HepG2 (cell line): ENCODE measurements at regions not wholly inside any gene's neighbourhood (a gene's known extent, or its start where the extent isn't known, plus 50 kb on each side); places are given as distances from the start of the nearest gene placed in this dataset.

Source experiments
- ATAC-seq: fragments of 200-7000 bp; cut with Tn5 transposase; 3 replicates; pipeline ENCODE4 v1.9.1; 2020; ENCODE audit warnings: mild to moderate bottlenecking, moderate library complexity
- BruUV-seq: library from RNA; stranded (reverse); fragments of 400-500 nt; replicated peaks from 2 replicates; lab custom pipeline; 2021; lab: Mats Ljungman, UMichigan
- CTCF ChIA-PET: fragments of 300-600 bp; formaldehyde crosslinking; extraction: SDS; loops from one replicate; lab custom pipeline; 2021; ENCODE audit warnings: low total read pairs, inconsistent platforms, low intra/inter-chr PET ratio; lab: Yijun Ruan, JAX
- POLR2A ChIA-PET: fragments of 350-600 bp; sonication (Branson Sonifier 250); formaldehyde crosslinking; loops from one replicate; lab custom pipeline; 2020; ENCODE audit warnings: antibody characterized with exemption, inconsistent platforms; lab: Yijun Ruan, JAX
- DNase-seq: peaks from one replicate; pipeline ENCODE4 v3.0.0-alpha.2; 2015; ENCODE audit warnings: low spot score
- FAIRE-seq: peaks from 3 replicates; lab custom pipeline; 2011; peaks lifted over from hg19 to GRCh38; lab: Jason Lieb, UNC
- H2AFZ ChIP-seq: one replicate; pipeline ENCODE4 v1.6.1; 2011; ENCODE audit warnings: low read length, inconsistent platforms
- H3K27ac ChIP-seq: fragments of 300-600 bp; 3 replicates; pipeline ENCODE4 v1.8.0; 2011; ENCODE audit warnings: mixed run types, mild to moderate bottlenecking, mixed read lengths, low read length, inconsistent platforms; ENCODE audit not compliant: insufficient read depth; ENCODE audit errors: extremely low read length
- H3K27me3 ChIP-seq, 2 experiments: fragments of 200-600 bp in 1 of 2; 2 replicates in 1 of 2; 3 replicates in 1 of 2; pipeline versions ENCODE4 v1.6.0 to v1.8.0; 2011; ENCODE audit warnings: low read length in 2 of 2, mild to moderate bottlenecking in 2 of 2, moderate library complexity in 2 of 2, inconsistent platforms in 1 of 2; ENCODE audit not compliant: insufficient read depth in 2 of 2, control insufficient read depth in 1 of 2
- H3K36me3 ChIP-seq, 2 experiments: fragments of 200-600 bp in 1 of 2; replicated peaks in 1 of 2; 2 replicates in 1 of 2; 3 replicates in 1 of 2; pipeline versions ENCODE4 v1.5.1 to v1.8.0; 2011; ENCODE audit warnings: low read length in 2 of 2, inconsistent platforms in 1 of 2; ENCODE audit not compliant: insufficient read depth in 2 of 2, control insufficient read depth in 1 of 2
- H3K4me1 ChIP-seq: 2 replicates; pipeline ENCODE4 v1.5.1; 2012; ENCODE audit warnings: low read length, inconsistent platforms; ENCODE audit not compliant: insufficient read depth
- H3K4me2 ChIP-seq: 2 replicates; pipeline ENCODE4 v1.6.0; 2011; ENCODE audit warnings: low read depth, low read length, inconsistent platforms
- H3K4me3 ChIP-seq, 3 experiments: fragments of 200-600 bp in 1 of 3; sonication (generic), shearing (Covaris generic) in 1 of 3; replicated peaks in 1 of 3; 2 replicates each; pipeline ENCODE4 v1.5.1; 2011 to 2016; ENCODE audit warnings: low read length in 3 of 3, inconsistent platforms in 2 of 3, low read depth in 2 of 3, mild to moderate bottlenecking in 2 of 3, control low read depth in 1 of 3, mixed read lengths in 1 of 3; ENCODE audit not compliant: insufficient read depth in 1 of 3
- H3K79me2 ChIP-seq: one replicate; pipeline ENCODE4 v1.6.1; 2011; ENCODE audit warnings: low read length, inconsistent platforms; ENCODE audit not compliant: insufficient read depth
- H3K9ac ChIP-seq: 2 replicates; pipeline ENCODE4 v1.6.0; 2011; ENCODE audit warnings: mild to moderate bottlenecking, low read depth, low read length, inconsistent platforms; ENCODE audit not compliant: insufficient read depth
- H3K9me3 ChIP-seq: 2 replicates; pipeline ENCODE4 v1.5.1; 2012; ENCODE audit warnings: mild to moderate bottlenecking, low read length
- H4K20me1 ChIP-seq: 2 replicates; pipeline ENCODE4 v1.6.0; 2011; ENCODE audit warnings: inconsistent platforms, mild to moderate bottlenecking, low read length, moderate library complexity; ENCODE audit not compliant: insufficient read depth
- E2F2 ChIP-seq: sonication (generic); formaldehyde crosslinking; IDR thresholded peaks from 2 replicates; pipeline ENCODE4 v1.4.0; 2020; ENCODE audit warnings: missing genetic modification reagents, borderline replicate concordance
- FOXM1 ChIP-seq: sonication (generic); formaldehyde crosslinking; IDR thresholded peaks from 2 replicates; pipeline ENCODE4 v1.5.0; 2020; ENCODE audit warnings: missing genetic modification reagents
- GFI1 ChIP-seq: sonication (generic); formaldehyde crosslinking; IDR thresholded peaks from 2 replicates; pipeline ENCODE4 v1.5.0; 2020; ENCODE audit warnings: missing genetic modification reagents, mild to moderate bottlenecking, borderline replicate concordance
- MIER3 ChIP-seq: IDR thresholded peaks from 2 replicates; pipeline ENCODE4 v1.6.1; 2016; ENCODE audit warnings: missing compliant biosample characterization, borderline replicate concordance
- NONO ChIP-seq, 2 experiments: fragments of 450-650 bp in 1 of 2; sonication (generic) in 1 of 2; formaldehyde crosslinking in 1 of 2; IDR thresholded peaks in 1 of 2; conservative IDR thresholded peaks in 1 of 2; 2 replicates each; pipeline versions ENCODE4 v1.6.1 to v1.8.0; 2017 to 2022; ENCODE audit warnings: mild to moderate bottlenecking in 1 of 2, missing genetic modification reagents in 1 of 2, moderate library complexity in 1 of 2
- PAXIP1 ChIP-seq: sonication (generic); formaldehyde crosslinking; conservative IDR thresholded peaks from 2 replicates; pipeline ENCODE4 v1.4.0; 2020; ENCODE audit warnings: mild to moderate bottlenecking, missing genetic modification reagents, moderate library complexity
- PHF21A ChIP-seq: sonication (generic); formaldehyde crosslinking; IDR thresholded peaks from 2 replicates; pipeline ENCODE4 v1.5.0; 2020; ENCODE audit warnings: mild to moderate bottlenecking, missing genetic modification reagents
- POLR2A ChIP-seq, 2 experiments: IDR thresholded peaks; 2 replicates each; pipeline ENCODE4 v1.6.1; 2011; ENCODE audit warnings: low read depth in 2 of 2, low read length in 2 of 2, mild to moderate bottlenecking in 1 of 2, moderate library complexity in 1 of 2; ENCODE audit not compliant: insufficient read depth in 1 of 2
- RAD21 ChIP-seq: fragments of 450-650 bp; formaldehyde crosslinking; IDR thresholded peaks from 2 replicates; pipeline ENCODE4 v1.5.0; 2020; ENCODE audit warnings: mild to moderate bottlenecking
- SOX6 ChIP-seq, 2 experiments: fragments of 450-650 bp in 1 of 2; sonication (generic) in 1 of 2; formaldehyde crosslinking in 1 of 2; IDR thresholded peaks; 2 replicates each; pipeline versions ENCODE4 v1.4.0 to v1.6.1; 2017 to 2020; ENCODE audit warnings: antibody characterized with exemption in 1 of 2, mild to moderate bottlenecking in 1 of 2, missing genetic modification reagents in 1 of 2
- TAF1 ChIP-seq: sonication (generic); formaldehyde crosslinking; IDR thresholded peaks from 2 replicates; pipeline ENCODE4 v1.4.0; 2020; ENCODE audit warnings: missing genetic modification reagents
- TBP ChIP-seq: sonication (generic); formaldehyde crosslinking; IDR thresholded peaks from 2 replicates; pipeline ENCODE4 v1.5.0; 2020; ENCODE audit warnings: missing genetic modification reagents
- ZNF3 ChIP-seq: IDR thresholded peaks from 2 replicates; pipeline ENCODE4 v1.7.0; 2017; ENCODE audit warnings: inconsistent platforms
- ZNF639 ChIP-seq: conservative IDR thresholded peaks from 2 replicates; pipeline ENCODE4 v1.6.1; 2018; ENCODE audit warnings: missing genetic modification reagents
- WGBS: methylation state at CpG from one replicate; pipeline ENCODE4 v1.1.6; 2017; ENCODE audit warnings: low lambda C conversion rate; 5-methylcytosine and 5-hydroxymethylcytosine counted together
- in situ Hi-C: cut with HindIII; loops from 2 replicates; pipeline ENCODE4 v1.10.0; 2017; ENCODE audit warnings: low pct_unique_long_range_greater_than_20kb; ENCODE audit not compliant: extremely low pct_ligation_motif_present
- intact Hi-C: fragments of 100-400 bp; cut with micrococcal nuclease; formaldehyde crosslinking; loops from one replicate; pipeline ENCODE4 v1.10.0; 2022; ENCODE audit not compliant: unreplicated experiment

- Histone ChIP-seq H4K20me1 (no peaks in the 10 kb centered on the region), H3K9ac (no peak overlapping the region), H2AFZ (no peak overlapping the region), H3K9me3 (no peaks in the 10 kb centered on the region; the same call in 1 of the 2 replicates), H3K4me2 (no peak overlapping the region), H3K79me2 (no peaks in the 10 kb centered on the region), H3K27me3 (no peaks in the 10 kb centered on the region), H3K36me3 (no peaks in the 10 kb centered on the region), H3K4me1 (no peaks in the 10 kb centered on the region), H3K27ac (no peak overlapping the region), H3K4me3 (no peak overlapping the region)
- ChIA-PET POLR2A (no interaction called here), CTCF (no interaction called here)
- FAIRE-seq (no peak), ATAC-seq (no peak), DNase-seq (no peak)
- 12% methylated on average over 2 of the region's 3 CpGs for WGBS
- intact Hi-C loops (no loop called here), in situ Hi-C loops (no loop called here)
- no TSS peak for BruUV-seq
- TF ChIP-seq SOX6 (IDR thresholded peaks at IDR 0.05) (no peak), SOX6 (CRISPR knock-in tag; IDR thresholded peaks at IDR 0.05) (no peak), POLR2A (IDR thresholded peaks at IDR 0.05; ENCODE audit: insufficient read depth in 1 of 2, low read depth in 2 of 2, low read length in 2 of 2) (no peak)
Observed at GRCh38 chr12:127273626-127274025, 993.3 kb upstream of the TMEM132C start.

- ATAC-seq (no peak), FAIRE-seq (no peak), DNase-seq (no peak)
- Histone ChIP-seq H3K9ac (no peak overlapping the region), H4K20me1 (no peaks in the 10 kb centered on the region), H3K4me1 (no peaks in the 10 kb centered on the region), H3K9me3 (no peaks in the 10 kb centered on the region; the same call in 1 of the 2 replicates), H3K36me3 (no peaks in the 10 kb centered on the region), H3K27ac (no peak overlapping the region), H3K4me2 (no peak overlapping the region), H3K4me3 (no peak overlapping the region), H3K79me2 (no peaks in the 10 kb centered on the region), H3K27me3 (0 out of 5 replicates have a peak, but pooled peaks cover 0 to 2% of the 10 kb centered on the region in 2 experiments), H2AFZ (no peak overlapping the region)
- in situ Hi-C loops: no loop called here
- intact Hi-C loops: no loop called here
- POLR2A ChIA-PET: no interaction called here
- 17% methylated on average over 4 of the region's 4 CpGs for WGBS
- BruUV-seq: no TSS peak
- CTCF ChIA-PET: no interaction called here
- TF ChIP-seq RAD21 (CRISPR knock-in tag) (no peak), GFI1 (CRISPR knock-in tag) (no peak), TBP (CRISPR knock-in tag) (no peak), TAF1 (CRISPR knock-in tag) (no peak), PHF21A (CRISPR knock-in tag) (no peak), FOXM1 (CRISPR knock-in tag) (no peak), NONO (IDR thresholded peaks at IDR 0.05) (no peak), NONO (CRISPR knock-in tag; conservative IDR thresholded peaks at IDR 0.05) (no peak), PAXIP1 (CRISPR knock-in tag) (no peak), ZNF639 (CRISPR knock-in tag) (no peak), E2F2 (CRISPR knock-in tag) (no peak), ZNF3 (CRISPR knock-in tag) (no peak), MIER3 (CRISPR knock-in tag) (no peak)
Observed at GRCh38 chr12:127275416-127275815, 991.6 kb upstream of the TMEM132C start.
